ENCODE measurements at regions not wholly inside any gene's neighbourhood (a gene's known extent, or its start where the extent isn't known, plus 50 kb on each side); places are given as distances from the start of the nearest gene placed in this dataset.
"Not testable (repeated sequence)": the region's sequence is repeated elsewhere in the genome, so short reads cannot be mapped to it uniquely, and the experiment has no call there.

- Histone ChIP-seq H3K4me3 (ENCODE audit: low read depth, low read length) (no peak overlapping the region), H3K36me3 (ENCODE audit: control insufficient read depth, insufficient read depth, low read length) (no peaks in the 10 kb centered on the region), H3K27me3 (ENCODE audit: control insufficient read depth, insufficient read depth, low read length) (no peaks in the 10 kb centered on the region)
- DNase-seq (ENCODE audit: low read depth): no peak
- FAIRE-seq: no peak
- no peak for TF ChIP-seq CTCF (IDR thresholded peaks at IDR 0.05; ENCODE audit: insufficient read depth, low read length, severe bottlenecking)
Measured at GRCh38 chr13:44147233-44147632, 226.4 kb upstream of the SERP2 start.

GRCh38 chr13:44147648-44148047 is 226.0 kb upstream of the SERP2 start:
- H3K4me3 ChIP-seq (ENCODE audit: low read depth, low read length): no peak overlapping the region
- H3K36me3 ChIP-seq (ENCODE audit: control insufficient read depth, insufficient read depth, low read length): no peaks in the 10 kb centered on the region
- DNase-seq (ENCODE audit: low read depth) (no peak), FAIRE-seq (no peak)
- H3K27me3 ChIP-seq (ENCODE audit: control insufficient read depth, insufficient read depth, low read length): no peaks in the 10 kb centered on the region
- no peak for TF ChIP-seq CTCF (IDR thresholded peaks at IDR 0.05; ENCODE audit: insufficient read depth, low read length, severe bottlenecking)

- FAIRE-seq: no peak
Measured at GRCh38 chr13:44148159-44148914, 225.3 kb upstream of the SERP2 start.

GRCh38 chr13:44149231-44149630 is 224.4 kb upstream of the SERP2 start:
- FAIRE-seq: not testable (repeated sequence)

More at GRCh38 chr13:44148159-44148914, 225.3 kb upstream of the SERP2 start:
- Histone ChIP-seq H3K27me3 (ENCODE audit: control insufficient read depth, insufficient read depth, low read length) (no peaks in the 10 kb centered on the region), H3K4me3 (ENCODE audit: low read depth, low read length) (no peak overlapping the region), H3K36me3 (ENCODE audit: control insufficient read depth, insufficient read depth, low read length) (no peaks in the 10 kb centered on the region)
- no peak for DNase-seq (ENCODE audit: low read depth)
- no peak for TF ChIP-seq CTCF (IDR thresholded peaks at IDR 0.05; ENCODE audit: insufficient read depth, low read length, severe bottlenecking)

GRCh38 chr13:44149821-44150220 is 223.8 kb upstream of the SERP2 start:
- no peaks in the 10 kb centered on the region for H3K36me3 ChIP-seq (ENCODE audit: control insufficient read depth, insufficient read depth, low read length)
- H3K4me3 ChIP-seq (ENCODE audit: low read depth, low read length): no peak overlapping the region
- DNase-seq (ENCODE audit: low read depth): no peak
- FAIRE-seq: no peak
- TF ChIP-seq CTCF (IDR thresholded peaks at IDR 0.05; ENCODE audit: insufficient read depth, low read length, severe bottlenecking): no peak
- H3K27me3 ChIP-seq (ENCODE audit: control insufficient read depth, insufficient read depth, low read length): no peaks in the 10 kb centered on the region

More at GRCh38 chr13:44149231-44149630, 224.4 kb upstream of the SERP2 start:
- H3K36me3 ChIP-seq (ENCODE audit: control insufficient read depth, insufficient read depth, low read length); H3K4me3 ChIP-seq (ENCODE audit: low read depth, low read length); DNase-seq (ENCODE audit: low read depth); H3K27me3 ChIP-seq (ENCODE audit: control insufficient read depth, insufficient read depth, low read length): not testable (repeated sequence)

- Histone ChIP-seq H3K36me3 (ENCODE audit: control insufficient read depth, insufficient read depth, low read length) (no peaks in the 10 kb centered on the region), H3K27me3 (ENCODE audit: control insufficient read depth, insufficient read depth, low read length) (no peaks in the 10 kb centered on the region), H3K4me3 (ENCODE audit: low read depth, low read length) (no peak overlapping the region)
- FAIRE-seq (no peak), DNase-seq (ENCODE audit: low read depth) (no peak)
- no peak for TF ChIP-seq CTCF (IDR thresholded peaks at IDR 0.05; ENCODE audit: insufficient read depth, low read length, severe bottlenecking)
Measured at GRCh38 chr13:44151474-44151873, 222.2 kb upstream of the SERP2 start.

Data from bronchial epithelial cell (primary cell).